ENCODE measurements at regions not wholly inside any gene's neighbourhood (a gene's known extent, or its start where the extent isn't known, plus 50 kb on each side); places are given as distances from the start of the nearest gene placed in this dataset.

DNA sequence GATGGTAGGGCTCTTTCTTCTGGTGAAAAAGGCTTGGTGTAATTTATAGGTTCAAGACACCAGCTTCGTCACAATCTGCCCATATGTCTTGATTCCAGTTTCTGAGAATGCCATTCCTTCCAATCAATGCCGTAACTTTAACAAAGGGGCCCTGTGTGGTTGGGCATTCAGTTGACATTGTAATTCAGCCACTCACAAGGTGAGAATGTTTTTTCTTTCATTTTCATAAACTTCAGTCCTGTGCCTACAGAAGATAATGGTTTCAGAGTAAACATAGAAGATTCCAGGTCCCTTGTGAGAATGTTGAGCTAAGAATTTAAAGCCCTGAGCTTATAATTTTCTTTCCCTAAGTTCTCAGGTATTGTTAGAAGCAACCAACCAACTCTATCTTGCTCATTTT, 67.3 kb upstream of the AASS start:
- no peak overlapping the region for H3K27ac ChIP-seq (ENCODE audit: insufficient read depth in 1 of 2, low read depth in 1 of 2, low read length in 2 of 2, poor library complexity in 1 of 2, severe bottlenecking in 2 of 2)
- DNase-seq = no peak
- no peaks in the 10 kb centered on the region for H3K4me1 ChIP-seq (ENCODE audit: control extremely low read depth in 1 of 4, control insufficient read depth in 4 of 4, insufficient read depth in 4 of 4, low read length in 3 of 4)
- H3K36me3 ChIP-seq (ENCODE audit: control insufficient read depth in 4 of 4, insufficient read depth in 4 of 4, low read length in 3 of 4) = no peaks in the 10 kb centered on the region
- peaks cover 0 to 7% (median 3%) of the 10 kb centered on the region in 5 experiments for H3K9me3 ChIP-seq (ENCODE audit: control extremely low read depth in 1 of 5, control insufficient read depth in 4 of 5, insufficient read depth in 2 of 5, low read depth in 1 of 5, low read length in 4 of 5)
- 83% methylated on average over 1 of the region's 2 CpGs for WGBS (ENCODE audit: insufficient coverage)
- H3K4me3 ChIP-seq (ENCODE audit: control insufficient read depth in 1 of 7, extremely low read depth in 1 of 7, insufficient read depth in 4 of 7, low read depth in 2 of 7, low read length in 6 of 7) = no peak overlapping the region
- no peaks in the 10 kb centered on the region for H3K27me3 ChIP-seq (replicated peaks in 2 of 5; ENCODE audit: control insufficient read depth in 4 of 5, insufficient read depth in 5 of 5, low read length in 4 of 5)
- POLR2A ChIA-PET = no interaction called here
- CTCF ChIA-PET = no interaction called here

DNA sequence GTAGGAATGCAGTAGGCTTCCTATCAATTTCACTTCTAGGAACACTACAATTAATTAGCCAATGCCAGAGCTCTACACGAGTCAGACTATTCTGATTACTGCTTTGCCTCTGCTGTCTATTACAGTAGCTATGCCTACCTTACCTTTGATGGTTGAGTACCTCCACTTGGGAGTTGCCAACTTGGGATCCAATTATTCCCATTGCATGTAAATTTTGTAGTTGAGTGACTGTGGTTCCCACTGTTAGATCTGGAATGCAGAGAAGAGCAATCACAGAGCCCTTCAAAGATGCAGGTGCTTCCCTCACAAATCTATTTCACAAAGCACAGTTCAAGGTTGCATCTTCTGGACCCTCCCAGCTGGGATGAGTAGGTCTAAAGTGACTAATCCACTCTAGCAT, 62.9 kb upstream of the AASS start:
- H3K4me1 ChIP-seq (ENCODE audit: control extremely low read depth in 1 of 4, control insufficient read depth in 4 of 4, insufficient read depth in 4 of 4, low read length in 3 of 4) = no peaks in the 10 kb centered on the region
- POLR2A ChIA-PET = no interaction called here
- no CpG with 5 or more reads among the region's 1 CpG for WGBS (ENCODE audit: insufficient coverage)
- H3K36me3 ChIP-seq (ENCODE audit: control insufficient read depth in 4 of 4, insufficient read depth in 4 of 4, low read length in 3 of 4) = no peaks in the 10 kb centered on the region
- DNase-seq = no peak
- no peak overlapping the region for H3K27ac ChIP-seq (ENCODE audit: insufficient read depth in 1 of 2, low read depth in 1 of 2, low read length in 2 of 2, poor library complexity in 1 of 2, severe bottlenecking in 2 of 2)
- CTCF ChIA-PET = no interaction called here
- H3K4me3 ChIP-seq (ENCODE audit: control insufficient read depth in 1 of 7, extremely low read depth in 1 of 7, insufficient read depth in 4 of 7, low read depth in 2 of 7, low read length in 6 of 7) = no peak overlapping the region
- peaks cover 0 to 7% (median 3%) of the 10 kb centered on the region in 5 experiments for H3K9me3 ChIP-seq (ENCODE audit: control extremely low read depth in 1 of 5, control insufficient read depth in 4 of 5, insufficient read depth in 2 of 5, low read depth in 1 of 5, low read length in 4 of 5)
- no peaks in the 10 kb centered on the region for H3K27me3 ChIP-seq (replicated peaks in 2 of 5; ENCODE audit: control insufficient read depth in 4 of 5, insufficient read depth in 5 of 5, low read length in 4 of 5)

DNA sequence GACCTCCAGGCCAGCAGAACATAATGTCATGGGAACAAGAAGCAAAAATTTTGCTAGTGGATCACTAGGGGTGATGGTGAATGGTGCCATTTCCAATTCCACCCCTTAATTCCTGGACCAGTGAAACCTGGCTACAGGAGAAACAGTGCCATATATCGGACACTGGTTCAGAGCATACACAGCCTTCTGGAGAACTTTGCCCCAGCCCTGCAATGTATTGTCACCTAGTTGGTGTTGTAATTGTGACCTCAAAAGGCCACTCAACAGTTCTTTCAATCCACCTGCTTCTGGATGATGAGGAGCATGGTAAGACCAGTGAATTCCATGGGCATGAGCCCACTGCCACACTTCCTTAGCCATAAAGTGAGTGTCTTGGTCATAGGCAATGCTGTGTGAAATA, 59.8 kb upstream of the AASS start:
- no peaks in the 10 kb centered on the region for H3K27me3 ChIP-seq (replicated peaks in 2 of 5; ENCODE audit: control insufficient read depth in 4 of 5, insufficient read depth in 5 of 5, low read length in 4 of 5)
- no peak for DNase-seq
- CTCF ChIA-PET = no interaction called here
- H3K36me3 ChIP-seq (ENCODE audit: control insufficient read depth in 4 of 4, insufficient read depth in 4 of 4, low read length in 3 of 4) = no peaks in the 10 kb centered on the region
- no peak overlapping the region for H3K4me3 ChIP-seq (ENCODE audit: control insufficient read depth in 1 of 7, extremely low read depth in 1 of 7, insufficient read depth in 4 of 7, low read depth in 2 of 7, low read length in 6 of 7)
- no CpG with 5 or more reads among the region's 1 CpG for WGBS (ENCODE audit: insufficient coverage)
- POLR2A ChIA-PET = no interaction called here
- H3K9me3 ChIP-seq (ENCODE audit: control extremely low read depth in 1 of 5, control insufficient read depth in 4 of 5, insufficient read depth in 2 of 5, low read depth in 1 of 5, low read length in 4 of 5) = peaks cover 0 to 7% (median 3%) of the 10 kb centered on the region in 5 experiments
- H3K4me1 ChIP-seq (ENCODE audit: control extremely low read depth in 1 of 4, control insufficient read depth in 4 of 4, insufficient read depth in 4 of 4, low read length in 3 of 4) = no peaks in the 10 kb centered on the region
- H3K27ac ChIP-seq (ENCODE audit: insufficient read depth in 1 of 2, low read depth in 1 of 2, low read length in 2 of 2, poor library complexity in 1 of 2, severe bottlenecking in 2 of 2) = no peak overlapping the region

DNA sequence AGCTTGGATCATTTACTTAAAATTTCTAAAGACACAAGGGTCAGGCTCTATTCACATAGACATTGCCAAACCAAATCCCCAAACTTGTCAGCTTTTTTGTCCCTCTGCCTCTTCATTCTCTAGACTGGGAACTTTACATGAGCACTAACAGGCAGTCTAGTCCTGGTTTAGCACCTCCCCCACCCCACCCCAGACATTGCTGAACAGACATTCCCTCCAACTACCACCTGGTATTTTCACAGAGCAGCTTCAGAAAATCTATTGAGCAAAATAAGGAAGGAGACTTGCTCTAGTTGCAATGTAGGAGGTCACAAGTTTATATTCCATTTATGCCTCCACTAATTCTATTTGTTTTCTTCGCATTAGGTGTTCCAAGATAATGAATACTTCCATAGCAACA, 56.8 kb upstream of the AASS start:
- Histone ChIP-seq H3K27me3 (replicated peaks in 2 of 5; ENCODE audit: control insufficient read depth in 4 of 5, insufficient read depth in 5 of 5, low read length in 4 of 5) (no peaks in the 10 kb centered on the region), H3K4me3 (ENCODE audit: control insufficient read depth in 1 of 7, extremely low read depth in 1 of 7, insufficient read depth in 4 of 7, low read depth in 2 of 7, low read length in 6 of 7) (no peak overlapping the region), H3K27ac (ENCODE audit: insufficient read depth in 1 of 2, low read depth in 1 of 2, low read length in 2 of 2, poor library complexity in 1 of 2, severe bottlenecking in 2 of 2) (no peak overlapping the region), H3K4me1 (ENCODE audit: control extremely low read depth in 1 of 4, control insufficient read depth in 4 of 4, insufficient read depth in 4 of 4, low read length in 3 of 4) (no peaks in the 10 kb centered on the region), H3K36me3 (ENCODE audit: control insufficient read depth in 4 of 4, insufficient read depth in 4 of 4, low read length in 3 of 4) (no peaks in the 10 kb centered on the region), H3K9me3 (ENCODE audit: control extremely low read depth in 1 of 5, control insufficient read depth in 4 of 5, insufficient read depth in 2 of 5, low read depth in 1 of 5, low read length in 4 of 5) (no peaks in the 10 kb centered on the region)
- CTCF ChIA-PET = no interaction called here
- no peak for DNase-seq
- WGBS (ENCODE audit: insufficient coverage) = 100% methylated on average over 1 of the region's 1 CpG
- POLR2A ChIA-PET = no interaction called here

DNA sequence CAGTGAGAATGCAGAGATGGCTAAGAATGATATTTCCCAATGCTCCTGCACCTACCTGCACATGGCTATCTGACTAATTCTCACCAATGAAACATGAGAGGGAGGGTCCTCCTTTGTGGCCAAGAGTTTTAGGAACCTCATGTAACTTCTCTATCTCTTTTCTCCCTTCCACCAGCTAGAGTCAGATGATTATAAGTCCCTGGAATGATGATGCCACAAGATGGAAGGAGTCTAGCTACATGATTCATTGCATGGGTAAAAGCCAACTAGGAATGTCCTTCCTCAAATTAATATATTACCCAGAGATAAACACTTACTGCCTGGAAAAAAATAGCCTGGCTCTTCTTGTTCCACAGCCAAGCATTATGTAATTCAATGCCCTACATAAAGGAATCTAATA, 55.1 kb upstream of the AASS start:
- Histone ChIP-seq H3K9me3 (ENCODE audit: control extremely low read depth in 1 of 5, control insufficient read depth in 4 of 5, insufficient read depth in 2 of 5, low read depth in 1 of 5, low read length in 4 of 5) (no peaks in the 10 kb centered on the region), H3K27ac (ENCODE audit: insufficient read depth in 1 of 2, low read depth in 1 of 2, low read length in 2 of 2, poor library complexity in 1 of 2, severe bottlenecking in 2 of 2) (no peak overlapping the region), H3K4me3 (ENCODE audit: control insufficient read depth in 1 of 7, extremely low read depth in 1 of 7, insufficient read depth in 4 of 7, low read depth in 2 of 7, low read length in 6 of 7) (no peak overlapping the region), H3K4me1 (ENCODE audit: control extremely low read depth in 1 of 4, control insufficient read depth in 4 of 4, insufficient read depth in 4 of 4, low read length in 3 of 4) (no peaks in the 10 kb centered on the region), H3K27me3 (replicated peaks in 2 of 5; ENCODE audit: control insufficient read depth in 4 of 5, insufficient read depth in 5 of 5, low read length in 4 of 5) (no peaks in the 10 kb centered on the region), H3K36me3 (ENCODE audit: control insufficient read depth in 4 of 4, insufficient read depth in 4 of 4, low read length in 3 of 4) (no peaks in the 10 kb centered on the region)
- CTCF ChIA-PET = no interaction called here
- POLR2A ChIA-PET = no interaction called here
- DNase-seq = no peak

DNA sequence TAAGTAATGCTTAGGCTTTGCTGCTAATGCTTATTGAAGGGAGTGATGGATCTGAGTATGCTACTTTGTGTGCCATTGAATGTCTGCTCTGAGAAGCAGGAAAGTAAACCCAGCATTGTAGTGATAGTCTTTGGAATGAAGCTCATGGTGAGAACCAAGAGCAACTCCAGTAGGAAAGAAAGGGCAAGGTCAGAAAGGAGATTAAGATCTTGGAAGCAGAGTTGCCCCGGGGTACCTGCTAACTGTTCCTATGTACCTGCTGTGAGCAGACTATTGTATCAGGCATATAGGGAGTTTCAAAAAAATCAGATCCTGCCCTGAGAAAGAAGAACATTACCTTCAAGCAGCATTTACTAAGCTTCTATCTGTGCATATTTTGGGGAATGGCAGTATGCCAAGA, 54.5 kb upstream of the AASS start:
- H3K4me1 ChIP-seq (ENCODE audit: control extremely low read depth in 1 of 4, control insufficient read depth in 4 of 4, insufficient read depth in 4 of 4, low read length in 3 of 4) = no peaks in the 10 kb centered on the region
- no peak overlapping the region for H3K27ac ChIP-seq (ENCODE audit: insufficient read depth in 1 of 2, low read depth in 1 of 2, low read length in 2 of 2, poor library complexity in 1 of 2, severe bottlenecking in 2 of 2)
- POLR2A ChIA-PET = no interaction called here
- CTCF ChIA-PET = no interaction called here
- no peaks in the 10 kb centered on the region for H3K9me3 ChIP-seq (ENCODE audit: control extremely low read depth in 1 of 5, control insufficient read depth in 4 of 5, insufficient read depth in 2 of 5, low read depth in 1 of 5, low read length in 4 of 5)
- no peaks in the 10 kb centered on the region for H3K27me3 ChIP-seq (replicated peaks in 2 of 5; ENCODE audit: control insufficient read depth in 4 of 5, insufficient read depth in 5 of 5, low read length in 4 of 5)
- no peak for DNase-seq
- WGBS (ENCODE audit: insufficient coverage) = 80% methylated on average over 1 of the region's 1 CpG
- no peaks in the 10 kb centered on the region for H3K36me3 ChIP-seq (ENCODE audit: control insufficient read depth in 4 of 4, insufficient read depth in 4 of 4, low read length in 3 of 4)
- no peak overlapping the region for H3K4me3 ChIP-seq (ENCODE audit: control insufficient read depth in 1 of 7, extremely low read depth in 1 of 7, insufficient read depth in 4 of 7, low read depth in 2 of 7, low read length in 6 of 7)
